ENCODE measurements at regions not wholly inside any gene's neighbourhood (a gene's known extent, or its start where the extent isn't known, plus 50 kb on each side); places are given as distances from the start of the nearest gene placed in this dataset.

DNA sequence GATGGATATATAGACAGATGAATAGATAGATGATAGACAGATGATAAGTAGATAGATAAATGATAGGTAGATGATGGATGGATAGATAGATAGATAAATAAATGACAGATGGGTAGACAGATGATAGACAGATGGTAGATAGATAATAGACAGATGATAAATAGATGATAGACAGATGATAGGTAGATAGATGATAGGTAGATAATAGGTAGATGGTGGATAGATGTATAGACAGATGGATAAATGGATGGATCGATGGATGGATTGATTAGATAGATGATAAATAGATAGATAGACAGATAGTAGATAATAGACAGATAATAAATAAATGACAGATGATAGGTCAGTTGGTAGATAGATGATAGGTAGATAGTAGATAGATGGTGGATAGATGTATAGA lies 212.7 kb downstream of the NFATC2 start:
- intact Hi-C loops (cut with DNase I; ENCODE audit: low total_unique reads): no loop called here
- 89 to 92% methylated on average over 1 of the region's 1 CpG for WGBS, 2 donors
- H3K9me3 ChIP-seq: no peaks in the 10 kb centered on the region

GRCh38 chr20:51327251-51327841 lies 215.2 kb downstream of the NFATC2 start:
- WGBS, 2 donors: 80 to 83% methylated on average over 16 to 17 of the region's 17 CpGs
- Histone ChIP-seq H3K4me1 (no peaks in the 10 kb centered on the region), H3K9me3 (no peaks in the 10 kb centered on the region), H3K36me3 (ENCODE audit: low read depth, missing control alignments) (no peaks in the 10 kb centered on the region), H3K27ac (no peak overlapping the region), H3K27me3 (no peaks in the 10 kb centered on the region), H3K4me3 (no peak overlapping the region)
- intact Hi-C loops (cut with DNase I; ENCODE audit: low total_unique reads): no loop called here
- no peak for DNase-seq
- TF ChIP-seq POLR2A (IDR thresholded peaks at IDR 0.05): no peak
- TF ChIP-seq, protein P1, sequence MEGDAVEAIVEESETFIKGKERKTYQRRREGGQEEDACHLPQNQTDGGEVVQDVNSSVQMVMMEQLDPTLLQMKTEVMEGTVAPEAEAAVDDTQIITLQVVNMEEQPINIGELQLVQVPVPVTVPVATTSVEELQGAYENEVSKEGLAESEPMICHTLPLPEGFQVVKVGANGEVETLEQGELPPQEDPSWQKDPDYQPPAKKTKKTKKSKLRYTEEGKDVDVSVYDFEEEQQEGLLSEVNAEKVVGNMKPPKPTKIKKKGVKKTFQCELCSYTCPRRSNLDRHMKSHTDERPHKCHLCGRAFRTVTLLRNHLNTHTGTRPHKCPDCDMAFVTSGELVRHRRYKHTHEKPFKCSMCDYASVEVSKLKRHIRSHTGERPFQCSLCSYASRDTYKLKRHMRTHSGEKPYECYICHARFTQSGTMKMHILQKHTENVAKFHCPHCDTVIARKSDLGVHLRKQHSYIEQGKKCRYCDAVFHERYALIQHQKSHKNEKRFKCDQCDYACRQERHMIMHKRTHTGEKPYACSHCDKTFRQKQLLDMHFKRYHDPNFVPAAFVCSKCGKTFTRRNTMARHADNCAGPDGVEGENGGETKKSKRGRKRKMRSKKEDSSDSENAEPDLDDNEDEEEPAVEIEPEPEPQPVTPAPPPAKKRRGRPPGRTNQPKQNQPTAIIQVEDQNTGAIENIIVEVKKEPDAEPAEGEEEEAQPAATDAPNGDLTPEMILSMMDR (IDR thresholded peaks at IDR 0.05): no peak

More for the DNA sequence above, 212.7 kb downstream of the NFATC2 start:
- Histone ChIP-seq H3K27ac (no peak overlapping the region), H3K36me3 (ENCODE audit: low read depth, missing control alignments) (no peaks in the 10 kb centered on the region), H3K27me3 (no peaks in the 10 kb centered on the region), H3K4me3 (no peak overlapping the region), H3K4me1 (no peaks in the 10 kb centered on the region)
- DNase-seq: no peak
- TF ChIP-seq POLR2A (IDR thresholded peaks at IDR 0.05): no peak
- TF ChIP-seq, protein P1 (IDR thresholded peaks at IDR 0.05): no peak

- Histone ChIP-seq H3K4me1 (no peaks in the 10 kb centered on the region), H3K4me3 (no peak overlapping the region), H3K36me3 (ENCODE audit: low read depth, missing control alignments) (no peaks in the 10 kb centered on the region), H3K27me3 (no peaks in the 10 kb centered on the region), H3K9me3 (no peaks in the 10 kb centered on the region), H3K27ac (no peak overlapping the region)
- intact Hi-C loops (cut with DNase I; ENCODE audit: low total_unique reads): no loop called here
- TF ChIP-seq POLR2A (IDR thresholded peaks at IDR 0.05): no peak
- TF ChIP-seq, protein P1 (IDR thresholded peaks at IDR 0.05): peak; percentile 30 to 58 (median 48)
- peak; percentile 75 for DNase-seq
- WGBS, 2 donors: 70 to 75% methylated on average over 4 of the region's 4 CpGs
Observed at GRCh38 chr20:51326201-51326819, 216.2 kb downstream of the NFATC2 start.

DNA sequence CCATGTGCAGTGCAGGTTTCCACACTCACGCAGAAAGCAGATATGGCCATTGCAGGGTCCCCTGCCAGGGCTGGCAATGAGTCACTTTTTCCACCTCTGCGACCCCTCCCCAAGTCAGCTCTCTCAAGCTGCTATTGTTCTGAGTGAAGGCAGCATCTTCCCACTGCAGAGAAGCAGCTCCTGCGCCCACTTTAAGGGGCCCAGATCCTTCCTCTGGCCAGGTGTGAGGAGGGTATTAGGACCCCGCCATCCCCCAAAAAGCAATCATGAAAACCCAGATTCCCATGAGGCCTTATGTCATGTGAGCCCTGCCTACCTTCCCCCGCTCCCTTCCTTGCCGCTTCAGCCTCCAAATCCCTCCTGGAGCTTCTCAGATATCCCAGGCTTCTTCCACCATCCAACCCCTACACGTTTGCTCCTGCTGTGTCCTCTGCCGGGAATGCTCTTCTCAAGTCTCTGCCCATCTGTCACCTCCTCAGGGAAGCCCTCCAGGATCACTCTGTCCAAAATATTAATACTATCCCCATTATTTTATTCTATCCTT lies 220.3 kb downstream of the NFATC2 start:
- H3K9me3 ChIP-seq: no peaks in the 10 kb centered on the region
- intact Hi-C loops (cut with DNase I; ENCODE audit: low total_unique reads): no loop called here
- DNase-seq: no peak
- no peaks in the 10 kb centered on the region for H3K27me3 ChIP-seq
- 80% methylated on average over 7 to 8 of the region's 8 CpGs for WGBS, 2 donors
- TF ChIP-seq POLR2A (IDR thresholded peaks at IDR 0.05): no peak
- TF ChIP-seq, protein P1 (IDR thresholded peaks at IDR 0.05): no peak
- H3K4me1 ChIP-seq: no peaks in the 10 kb centered on the region
- H3K4me3 ChIP-seq: no peak overlapping the region
- H3K27ac ChIP-seq: no peak overlapping the region
- no peaks in the 10 kb centered on the region for H3K36me3 ChIP-seq (ENCODE audit: low read depth, missing control alignments)
